Keratinocyte (primary cell): ENCODE measurements at regions not wholly inside any gene's neighbourhood (a gene's known extent, or its start where the extent isn't known, plus 50 kb on each side); places are given as distances from the start of the nearest gene placed in this dataset.

ENCODE experiments used
- DNase-seq: peaks from one replicate; pipeline ENCODE4 v3.0.0-alpha.2; 2011; ENCODE audit warnings: low read depth, missing footprints, low spot score
- FAIRE-seq: peaks from 2 replicates; lab custom pipeline; 2011; peaks lifted over from hg19 to GRCh38; lab: Jason Lieb, UNC
- H2AFZ ChIP-seq: 2 replicates; pipeline ENCODE4 v1.6.0; 2012; ENCODE audit warnings: low read length, control low read depth, inconsistent platforms; ENCODE audit not compliant: control insufficient read depth
- H3K27ac ChIP-seq: 2 replicates; pipeline ENCODE4 v1.5.1; 2011; ENCODE audit warnings: low read length; ENCODE audit not compliant: control insufficient read depth, insufficient read depth
- H3K27me3 ChIP-seq: 3 replicates; pipeline ENCODE4 v1.6.0; 2011; ENCODE audit warnings: low read length; ENCODE audit not compliant: control insufficient read depth, insufficient read depth; ENCODE audit errors: extremely low read depth
- H3K36me3 ChIP-seq, 2 experiments: 2 replicates in 1 of 2; 3 replicates in 1 of 2; pipeline ENCODE4 v1.5.1; 2011; ENCODE audit warnings: low read length in 2 of 2, mild to moderate bottlenecking in 1 of 2; ENCODE audit not compliant: control insufficient read depth in 2 of 2, insufficient read depth in 2 of 2; ENCODE audit errors: extremely low read depth in 1 of 2
- H3K4me1 ChIP-seq: 3 replicates; pipeline ENCODE4 v1.5.1; 2011; ENCODE audit warnings: low read length; ENCODE audit not compliant: control insufficient read depth, insufficient read depth; ENCODE audit errors: extremely low read depth
- H3K4me2 ChIP-seq: 3 replicates; pipeline ENCODE4 v1.6.0; 2011; ENCODE audit warnings: low read depth, low read length; ENCODE audit not compliant: control insufficient read depth, insufficient read depth; ENCODE audit errors: extremely low read depth
- H3K4me3 ChIP-seq, 3 experiments: fragments of 200-600 bp in 1 of 3; sonication (generic) in 1 of 3; 2 replicates in 2 of 3; 3 replicates in 1 of 3; pipeline ENCODE4 v1.5.1; 2011 to 2016; ENCODE audit warnings: low read length in 3 of 3, mild to moderate bottlenecking in 3 of 3, control low read depth in 2 of 3, inconsistent platforms in 1 of 3, low read depth in 1 of 3, mixed read lengths in 1 of 3, mixed run types in 1 of 3, moderate library complexity in 1 of 3; ENCODE audit not compliant: control insufficient read depth in 2 of 3, insufficient read depth in 2 of 3; ENCODE audit errors: extremely low read depth in 1 of 3
- H3K79me2 ChIP-seq: 2 replicates; pipeline ENCODE4 v1.6.0; 2012; ENCODE audit warnings: low read length; ENCODE audit not compliant: control insufficient read depth, insufficient read depth
- H3K9ac ChIP-seq: 3 replicates; pipeline ENCODE4 v1.6.0; 2011; ENCODE audit warnings: low read length; ENCODE audit not compliant: control insufficient read depth, insufficient read depth; ENCODE audit errors: extremely low read depth
- H3K9me1 ChIP-seq: 3 replicates; pipeline ENCODE4 v1.6.0; 2011; ENCODE audit warnings: low read length; ENCODE audit not compliant: control insufficient read depth, insufficient read depth; ENCODE audit errors: extremely low read depth
- H3K9me3 ChIP-seq: 2 replicates; pipeline ENCODE4 v1.5.1; 2012; ENCODE audit warnings: low read depth, low read length; ENCODE audit not compliant: control insufficient read depth
- H4K20me1 ChIP-seq: 3 replicates; pipeline ENCODE4 v1.6.0; 2011; ENCODE audit warnings: low read length; ENCODE audit not compliant: control insufficient read depth, insufficient read depth; ENCODE audit errors: extremely low read depth
- CTCF ChIP-seq, 3 experiments: IDR thresholded peaks in 1 of 3; conservative IDR thresholded peaks in 1 of 3; optimal IDR thresholded peaks in 1 of 3; 2 replicates in 2 of 3; 3 replicates in 1 of 3; pipeline versions ENCODE3 to v1.5.1; 2011; ENCODE audit warnings: low read length in 3 of 3, mild to moderate bottlenecking in 3 of 3, moderate library complexity in 2 of 3, control low read depth in 1 of 3, inconsistent platforms in 1 of 3; ENCODE audit not compliant: insufficient read depth in 2 of 3; ENCODE audit errors: extremely low read depth in 1 of 3
- EZH2 ChIP-seq: IDR thresholded peaks from one replicate; pipeline ENCODE4 v1.6.1; 2012; ENCODE audit warnings: inconsistent platforms, mild to moderate bottlenecking, low read length, moderate library complexity
- dilution Hi-C: fragments of 300-500 bp; cut with MboI; formaldehyde crosslinking; loops from one replicate; pipeline ENCODE4 v1.7.0; 2020; ENCODE audit warnings: low sequenced_read_pairs; ENCODE audit not compliant: extremely low pct_ligation_motif_present

- Histone ChIP-seq H2AFZ (no peak overlapping the region), H3K9ac (no peak overlapping the region), H3K9me3 (no peaks in the 10 kb centered on the region), H3K79me2 (no peaks in the 10 kb centered on the region), H3K36me3 (no peaks in the 10 kb centered on the region), H3K4me1 (no peaks in the 10 kb centered on the region), H3K27me3 (no peaks in the 10 kb centered on the region), H3K9me1 (no peaks in the 10 kb centered on the region), H3K27ac (no peak overlapping the region), H3K4me2 (no peak overlapping the region), H4K20me1 (no peaks in the 10 kb centered on the region), H3K4me3 (no peak overlapping the region)
- FAIRE-seq (no peak), DNase-seq (no peak)
- TF ChIP-seq CTCF (optimal IDR thresholded peaks at IDR 0.05 in 1 of 3, IDR thresholded peaks at IDR 0.05 in 1 of 3, conservative IDR thresholded peaks at IDR 0.05 in 1 of 3; ENCODE audit: extremely low read depth in 1 of 3, insufficient read depth in 2 of 3, low read length in 3 of 3) (no peak), EZH2 (no peak)
- dilution Hi-C loops = no loop called here
These were observed 425.1 kb upstream of the MGMT start for GRCh38 chr10:129041916-129042315.

- Histone ChIP-seq H3K9ac (no peak overlapping the region), H3K4me2 (no peak overlapping the region), H3K9me3 (no peaks in the 10 kb centered on the region), H3K4me3 (no peak overlapping the region), H3K27me3 (no peaks in the 10 kb centered on the region), H3K27ac (no peak overlapping the region), H3K36me3 (no peaks in the 10 kb centered on the region), H4K20me1 (no peaks in the 10 kb centered on the region), H2AFZ (no peak overlapping the region), H3K79me2 (no peaks in the 10 kb centered on the region), H3K9me1 (no peaks in the 10 kb centered on the region), H3K4me1 (no peaks in the 10 kb centered on the region)
- no peak for TF ChIP-seq EZH2
- TF ChIP-seq CTCF (optimal IDR thresholded peaks at IDR 0.05 in 1 of 3, IDR thresholded peaks at IDR 0.05 in 1 of 3, conservative IDR thresholded peaks at IDR 0.05 in 1 of 3; ENCODE audit: extremely low read depth in 1 of 3, insufficient read depth in 2 of 3, low read length in 3 of 3) = no peak
- dilution Hi-C loops = no loop called here
- DNase-seq (no peak), FAIRE-seq (no peak)
These were observed 424.1 kb upstream of the MGMT start for GRCh38 chr10:129042776-129043595.
